GM18508 (cell line): ENCODE measurements at regions not wholly inside any gene's neighbourhood (a gene's known extent, or its start where the extent isn't known, plus 50 kb on each side); places are given as distances from the start of the nearest gene placed in this dataset.

ENCODE experiments used
- ATAC-seq: cut with Tn5 transposase; IDR thresholded peaks from one replicate; pipeline ENCODE4 v1.9.1; 2021; ENCODE audit warnings: moderate number of reproducible peaks; ENCODE audit not compliant: insufficient read depth, unreplicated experiment

DNA sequence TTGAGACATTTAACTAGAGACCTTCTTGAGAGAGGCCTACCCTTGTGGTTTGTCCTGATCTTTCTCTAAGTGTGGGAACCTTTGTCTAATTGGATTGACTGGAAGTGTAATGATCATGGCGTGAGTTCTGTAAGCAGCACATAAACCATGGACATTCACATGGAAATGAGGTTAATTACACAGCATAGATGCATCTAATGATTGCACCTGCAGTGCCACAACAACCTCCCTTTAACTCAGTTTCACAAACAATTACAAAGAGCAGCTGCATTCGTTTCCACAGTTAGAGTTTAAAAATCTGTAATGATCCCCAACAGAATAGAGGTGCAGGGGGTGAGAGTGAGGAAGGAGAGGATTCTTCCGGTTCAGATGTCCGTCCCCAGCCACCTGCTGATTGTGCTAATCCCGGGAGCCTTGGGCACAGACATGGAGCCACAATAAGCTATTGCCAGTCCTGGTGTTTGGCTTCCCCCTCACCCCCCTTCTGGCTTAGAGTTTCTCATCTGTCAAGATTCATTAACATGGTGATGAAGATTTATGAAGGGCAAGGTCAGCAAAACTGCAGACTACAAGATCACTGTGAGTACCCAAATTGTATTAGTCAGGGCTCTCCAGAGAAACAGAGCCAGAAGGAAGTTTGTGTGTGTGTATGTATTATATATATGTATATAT lies 659.2 kb upstream of the SOX9 start:
- no peak for ATAC-seq

DNA sequence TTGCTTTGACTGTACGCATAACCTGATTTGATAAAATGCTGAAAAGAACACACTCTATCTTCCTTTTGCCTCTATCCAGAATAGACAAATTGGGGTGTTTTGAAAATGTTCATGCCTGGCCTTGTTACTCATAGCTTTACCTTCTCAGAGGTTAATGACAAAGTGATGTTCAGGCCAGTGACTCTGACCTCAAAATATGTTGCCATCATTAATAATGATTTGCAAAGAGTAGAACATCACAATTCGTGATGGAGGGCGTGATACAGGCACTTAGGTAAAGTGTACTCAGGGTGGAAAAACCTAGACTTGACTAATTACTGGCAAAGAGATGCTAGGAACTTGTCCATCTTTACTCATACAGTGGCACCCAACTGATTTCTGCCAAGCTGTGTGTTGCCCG lies 656.6 kb upstream of the SOX9 start:
- ATAC-seq: no peak

DNA sequence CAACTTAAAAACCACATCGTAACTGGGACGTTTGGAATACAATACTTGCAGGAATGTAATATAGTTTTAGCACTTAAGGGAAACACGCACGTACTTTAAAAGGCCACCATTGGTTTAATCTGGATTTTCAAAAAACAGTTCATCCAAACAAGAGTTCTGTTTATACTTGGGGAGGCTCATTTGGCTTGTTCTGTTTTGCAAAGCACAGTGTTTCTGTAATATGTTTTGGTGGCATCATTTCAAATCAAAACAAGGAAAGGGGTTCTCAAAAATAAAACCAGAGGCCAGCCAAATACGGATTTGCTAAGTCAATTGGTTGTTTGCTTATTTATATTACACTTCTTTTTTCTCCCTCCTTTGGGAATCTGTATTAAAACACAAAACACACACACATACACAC lies 656.1 kb upstream of the SOX9 start:
- no peak for ATAC-seq

DNA sequence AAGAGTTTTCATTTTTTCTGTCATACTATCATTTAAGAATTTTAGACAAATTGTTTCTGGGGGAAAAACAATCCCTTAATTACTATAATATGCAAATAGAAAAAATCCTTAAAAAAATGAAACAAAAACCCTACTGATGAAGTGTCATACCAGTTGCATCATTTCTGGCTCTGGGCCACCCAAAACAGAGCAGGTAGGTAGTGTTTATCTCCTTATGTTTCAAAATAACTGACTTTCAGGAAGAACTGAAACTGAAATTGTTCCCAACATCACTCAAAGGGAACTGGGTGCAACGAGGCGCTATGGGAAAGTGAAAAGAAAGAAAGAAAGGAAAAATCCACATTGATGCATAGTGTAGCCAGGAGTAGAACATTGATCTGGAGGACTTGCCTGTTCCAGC lies 653.1 kb upstream of the SOX9 start:
- no peak for ATAC-seq

DNA sequence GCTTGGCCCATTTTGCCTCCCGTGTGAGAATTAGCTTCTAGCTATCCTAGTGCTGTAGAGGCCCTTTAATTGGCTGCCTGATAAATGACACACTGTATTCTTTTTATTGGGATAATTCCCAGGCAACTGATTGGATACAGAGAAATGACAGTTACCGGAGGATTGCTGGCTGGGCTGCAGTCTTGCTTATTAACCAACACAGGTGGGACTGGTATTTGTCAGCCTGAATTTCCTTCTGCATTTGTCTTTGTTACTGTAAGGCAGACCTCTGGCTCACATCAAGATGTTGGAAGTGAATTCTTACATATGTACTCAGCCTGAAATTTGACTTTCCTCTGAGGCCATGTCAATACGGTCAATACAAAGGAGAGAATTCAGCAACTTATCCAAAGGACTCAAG lies 650.8 kb upstream of the SOX9 start:
- ATAC-seq: no peak

DNA sequence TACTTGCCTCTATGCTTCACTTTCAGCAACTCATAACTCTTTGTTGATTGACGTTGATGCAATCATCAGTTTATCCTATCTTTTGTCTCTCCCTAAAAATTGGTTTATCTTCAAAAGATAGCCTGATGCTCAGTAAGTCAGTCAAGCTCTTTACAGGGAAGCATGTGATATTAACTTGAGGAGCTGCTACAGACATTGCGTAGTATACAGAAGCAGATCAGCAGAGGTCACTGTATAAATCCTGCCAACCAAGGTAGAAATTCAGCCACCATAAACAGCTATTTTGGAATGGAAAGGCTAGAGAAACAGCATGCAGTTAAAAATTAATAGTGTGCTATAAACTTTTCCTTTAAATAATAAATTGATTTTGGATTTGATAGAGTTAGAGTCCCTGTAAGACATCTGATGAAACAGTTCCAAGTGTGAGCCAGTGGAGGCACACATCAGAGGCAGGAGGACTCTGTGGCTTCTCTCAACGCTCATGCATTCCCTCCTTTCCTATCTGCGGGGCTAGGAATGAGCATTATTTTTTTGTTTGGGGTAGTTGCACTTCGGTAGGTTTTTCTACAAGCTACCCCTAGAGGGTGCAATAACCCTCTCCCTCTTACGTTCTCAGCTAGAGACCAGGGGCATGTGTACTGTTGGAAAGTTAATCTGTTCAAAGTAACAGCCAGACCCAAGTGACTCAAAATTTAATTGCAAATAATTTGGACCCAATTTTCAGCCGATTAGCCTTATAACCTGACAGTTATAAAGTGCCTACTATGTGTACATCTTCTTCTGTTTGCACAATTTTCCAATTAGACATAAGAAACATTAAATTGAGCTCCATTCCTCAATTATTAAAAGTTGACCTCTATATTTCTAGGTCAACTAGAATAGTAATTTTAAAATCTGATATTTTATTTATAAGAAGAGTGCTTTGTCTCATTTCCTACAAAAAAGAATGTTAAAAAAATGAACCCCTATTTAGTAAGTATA lies 647.7 kb upstream of the SOX9 start:
- no peak for ATAC-seq

DNA sequence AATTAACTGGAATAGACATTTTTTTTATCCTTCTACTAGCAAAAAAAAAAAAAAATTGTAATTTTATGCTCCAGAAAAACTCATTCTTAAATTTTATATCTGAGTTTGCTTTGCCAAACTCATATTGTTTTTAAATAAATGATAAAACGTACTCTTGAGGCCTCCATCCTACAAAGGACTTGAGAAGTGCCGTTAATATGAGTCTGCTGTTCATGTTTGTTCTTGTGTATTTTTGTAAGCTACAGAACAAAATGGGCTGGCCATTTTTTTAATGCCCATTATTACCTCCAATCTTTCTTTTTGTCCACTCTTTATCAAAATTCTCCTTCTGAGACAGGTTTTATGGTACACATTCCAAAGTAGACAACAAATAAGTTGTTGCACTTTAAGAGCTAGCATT lies 643.5 kb upstream of the SOX9 start:
- ATAC-seq: no peak

DNA sequence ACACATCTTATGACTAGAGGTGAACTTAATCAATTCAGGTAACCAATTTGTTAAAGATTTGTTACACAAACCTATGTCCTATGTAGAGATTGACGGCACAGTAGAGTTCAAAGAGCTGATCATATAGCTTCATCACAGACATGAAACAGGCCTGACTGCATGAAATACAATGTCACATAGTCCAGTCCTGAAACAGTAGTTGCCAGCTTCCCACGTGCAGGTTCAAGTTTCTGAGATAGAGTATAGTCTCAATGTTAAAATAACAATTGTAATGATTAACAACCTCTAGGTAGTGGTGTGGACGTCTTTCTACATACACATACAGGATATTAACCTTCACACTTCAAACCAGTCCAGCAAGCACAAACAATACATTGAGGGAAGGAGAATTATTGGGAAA lies 640.7 kb upstream of the SOX9 start:
- ATAC-seq: no peak

DNA sequence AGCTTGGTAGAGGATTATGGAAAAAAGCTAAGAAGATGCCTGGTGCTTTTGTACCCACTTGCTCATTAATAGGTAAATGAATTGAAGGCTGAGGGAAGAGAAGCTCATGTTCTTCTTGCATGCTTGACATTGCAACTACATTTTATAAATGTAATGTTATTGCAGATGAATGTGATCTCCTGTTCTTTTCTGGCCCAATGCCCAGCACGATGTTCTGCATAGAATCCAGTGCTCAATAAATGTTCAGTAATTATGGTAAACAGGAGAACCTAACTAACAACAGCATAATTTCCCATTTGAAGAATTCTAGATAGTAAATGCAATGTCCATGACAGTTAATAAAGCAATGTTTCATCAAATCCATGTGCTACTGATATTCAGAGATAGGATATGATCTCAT lies 638.2 kb upstream of the SOX9 start:
- ATAC-seq: no peak

DNA sequence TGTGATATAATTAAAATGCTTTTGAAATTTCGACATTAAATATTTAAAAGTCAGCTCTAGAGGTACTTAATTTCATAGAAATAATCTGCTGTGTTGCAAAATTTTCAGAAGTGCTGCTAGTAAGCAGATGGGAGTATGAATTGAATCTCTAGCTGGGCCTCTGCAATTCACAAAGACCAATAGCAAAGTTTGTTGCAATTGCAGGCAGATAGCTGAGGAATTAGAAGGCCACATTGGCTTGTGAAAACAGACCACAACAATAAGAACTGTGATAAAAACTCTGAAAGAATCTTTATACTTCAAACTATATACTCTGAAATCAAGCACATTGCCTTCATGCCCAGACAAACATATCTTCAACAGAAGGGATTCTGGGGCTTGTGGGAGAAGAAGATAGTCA lies 636.3 kb upstream of the SOX9 start:
- no peak for ATAC-seq

DNA sequence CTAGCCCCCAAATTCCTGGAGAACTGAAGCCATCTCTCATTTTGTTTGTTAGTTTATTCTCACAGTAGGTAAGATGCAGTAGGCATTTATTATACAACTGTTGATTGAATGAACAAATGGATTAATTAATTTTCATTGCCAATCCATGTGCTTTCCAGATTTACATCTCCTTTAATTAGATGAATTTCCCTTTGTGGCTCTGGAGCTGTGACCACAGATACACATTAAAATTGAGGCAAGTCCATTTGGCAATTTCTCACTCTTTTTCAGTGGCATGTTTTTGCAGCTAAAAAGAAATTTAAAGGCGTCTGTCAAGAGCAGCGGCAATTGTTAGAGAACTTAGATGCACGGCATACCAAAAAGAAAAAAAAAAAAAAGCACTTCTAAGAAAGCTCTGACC lies 635.4 kb upstream of the SOX9 start:
- ATAC-seq: no peak

DNA sequence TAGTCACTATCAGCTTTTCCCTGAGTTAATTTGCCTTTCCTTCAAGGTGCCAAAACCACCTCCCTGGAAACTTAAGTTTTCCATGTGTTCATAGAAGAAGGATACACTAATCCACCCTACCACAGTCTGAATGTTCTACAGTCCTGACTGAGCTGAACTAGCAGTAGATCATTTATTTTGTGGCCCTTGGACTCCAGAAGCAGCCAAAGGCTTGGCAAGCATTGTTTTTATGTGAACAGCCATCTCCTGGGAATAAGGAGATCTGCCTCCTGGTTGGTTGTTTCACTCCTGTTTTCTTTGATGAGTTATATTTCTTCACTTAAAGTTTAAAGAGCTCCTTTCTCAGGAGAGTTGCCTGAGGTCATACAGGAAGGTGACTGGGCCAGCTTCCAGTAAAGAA lies 634.6 kb upstream of the SOX9 start:
- ATAC-seq: no peak

DNA sequence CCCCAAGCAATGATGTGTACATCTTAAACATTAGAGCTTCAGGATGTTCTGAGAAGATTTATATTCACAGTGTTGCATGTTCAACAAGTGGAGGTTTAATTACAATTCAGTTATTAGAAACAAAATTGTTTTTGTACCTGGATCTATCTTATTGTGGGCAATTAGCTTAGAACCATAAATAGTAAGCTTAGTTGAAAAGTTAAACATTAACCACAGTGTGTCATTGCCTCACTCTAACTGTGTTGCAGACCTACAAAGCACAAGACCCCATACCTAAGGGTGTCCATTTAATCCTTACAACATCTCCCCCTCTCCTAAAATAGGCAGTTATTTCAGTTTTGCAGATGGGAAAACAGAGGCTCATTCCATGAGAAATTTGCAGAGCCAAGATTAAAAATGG lies 632.0 kb upstream of the SOX9 start:
- no peak for ATAC-seq

DNA sequence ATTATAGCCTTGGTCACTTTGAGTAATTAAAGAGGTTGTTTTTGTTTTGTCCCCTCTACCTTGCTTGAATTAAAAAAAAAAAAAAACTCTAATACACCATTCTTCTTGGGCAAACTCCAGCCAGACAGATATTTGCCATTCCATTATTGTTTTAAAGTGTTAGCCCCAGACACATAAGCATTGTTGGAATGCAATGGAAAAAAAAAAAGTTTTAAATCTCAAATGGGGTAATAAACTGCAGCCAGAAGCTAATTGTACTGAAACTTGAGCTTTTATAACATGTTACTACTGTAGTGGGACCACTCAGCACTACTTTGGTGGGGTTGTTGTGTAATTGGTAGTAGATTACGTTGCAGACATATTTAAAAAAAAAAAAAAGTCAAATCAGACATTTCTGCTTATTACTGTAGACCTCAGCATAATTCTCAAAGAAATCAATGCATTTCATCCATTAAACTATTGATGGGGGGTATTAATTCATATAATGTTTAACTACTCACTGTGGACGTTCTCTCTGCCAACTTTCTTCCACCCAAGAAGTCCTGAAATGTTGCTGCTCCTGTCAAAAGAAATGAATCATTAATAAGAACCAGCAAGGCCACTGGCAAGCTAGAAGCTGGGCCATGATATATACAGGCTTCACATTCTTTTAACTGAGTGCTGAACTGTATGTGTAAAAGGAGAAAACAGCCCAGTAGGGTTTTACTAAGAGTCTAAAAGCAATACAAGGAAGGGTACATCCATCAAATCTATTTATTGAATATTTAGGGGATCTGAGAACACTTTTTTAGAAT lies 626.6 kb upstream of the SOX9 start:
- no peak for ATAC-seq

DNA sequence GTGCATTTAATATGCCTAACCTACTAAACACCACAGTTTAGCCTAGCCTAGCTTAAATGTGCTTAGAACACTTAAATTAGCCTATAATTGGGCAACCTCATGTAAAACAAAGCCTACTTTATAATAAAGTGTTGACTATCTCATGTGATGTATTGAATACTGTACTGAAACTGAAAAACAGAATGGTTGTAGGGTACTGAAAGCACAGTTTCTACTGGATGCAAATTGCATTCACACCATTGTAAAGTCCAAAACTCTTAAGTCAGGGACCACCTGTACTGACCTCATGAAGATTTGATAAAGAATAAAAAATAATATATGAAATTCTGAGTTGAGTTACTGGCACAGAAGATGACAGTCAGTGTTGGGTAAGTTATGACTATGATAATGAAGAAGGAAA lies 625.4 kb upstream of the SOX9 start:
- no peak for ATAC-seq

DNA sequence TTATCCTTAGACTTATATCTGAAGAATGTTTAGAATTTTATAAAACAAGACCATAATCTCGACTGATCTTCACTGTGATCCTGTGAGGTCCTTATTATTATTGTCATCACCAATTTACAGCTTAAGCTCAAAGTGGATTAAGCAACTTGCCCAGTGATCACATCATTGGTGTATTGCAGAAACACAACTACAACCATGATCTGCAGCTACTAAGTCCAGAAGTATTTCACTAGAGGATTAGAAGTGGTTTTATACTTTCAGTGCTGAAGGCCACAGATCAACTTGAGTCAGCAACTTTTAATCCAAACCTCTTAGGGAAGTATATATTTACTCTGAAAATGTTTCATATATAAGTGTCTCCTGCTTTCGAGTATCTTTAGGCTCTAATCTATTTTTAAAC lies 624.3 kb upstream of the SOX9 start:
- ATAC-seq: no peak

DNA sequence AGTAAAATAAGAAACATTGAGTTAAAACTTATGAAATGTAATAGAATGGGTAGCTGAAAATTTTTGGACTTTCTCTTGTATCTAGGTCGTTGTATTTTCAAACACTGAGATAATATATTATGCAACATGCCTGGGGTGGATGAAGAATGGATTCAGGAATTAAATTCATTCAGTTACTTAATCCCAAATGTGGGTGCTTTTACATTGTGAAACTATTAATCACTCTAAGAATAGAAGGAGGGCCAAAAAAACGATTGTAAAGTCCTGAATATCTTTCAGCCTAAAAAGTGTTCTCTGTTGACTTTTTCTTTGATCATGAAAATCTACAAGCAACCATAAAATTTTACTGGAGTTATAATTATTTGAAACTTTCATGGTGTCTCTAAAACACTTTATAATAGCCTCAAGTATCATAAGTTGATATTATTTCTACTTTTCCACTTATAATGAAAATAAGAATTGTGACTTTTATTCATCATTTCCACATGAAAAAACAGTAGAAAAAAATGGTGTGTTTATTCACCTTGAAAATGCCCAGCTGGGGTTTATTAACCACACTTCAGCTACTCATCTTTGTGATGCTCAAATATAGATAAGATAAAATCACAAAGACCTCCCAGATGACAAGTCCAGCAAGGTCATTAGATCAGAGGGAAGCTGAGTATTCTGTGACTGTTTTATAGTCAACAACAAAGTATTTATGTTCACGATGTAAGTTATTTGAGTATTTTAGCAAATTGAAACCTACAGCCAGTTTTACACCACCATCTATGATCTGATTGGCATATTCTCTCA lies 619.9 kb upstream of the SOX9 start:
- no peak for ATAC-seq

DNA sequence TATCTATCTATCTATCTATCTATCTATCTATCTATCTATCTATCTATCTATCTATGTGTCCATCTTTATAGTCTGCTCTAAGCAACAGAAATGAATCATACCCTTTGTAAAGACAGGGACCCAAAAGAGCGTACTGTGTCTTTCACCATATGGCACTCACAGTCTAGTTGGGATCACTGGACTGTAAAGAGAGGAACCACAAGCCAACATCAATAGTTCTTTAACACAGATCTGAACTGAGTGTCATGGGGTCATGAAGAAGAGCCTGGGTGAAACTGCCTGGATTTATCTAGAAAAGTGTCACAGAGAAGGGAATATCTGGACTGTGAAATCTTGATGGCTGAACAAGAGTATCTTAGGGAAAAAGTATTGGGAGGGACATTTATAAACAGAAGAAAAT lies 619.1 kb upstream of the SOX9 start:
- no peak for ATAC-seq

DNA sequence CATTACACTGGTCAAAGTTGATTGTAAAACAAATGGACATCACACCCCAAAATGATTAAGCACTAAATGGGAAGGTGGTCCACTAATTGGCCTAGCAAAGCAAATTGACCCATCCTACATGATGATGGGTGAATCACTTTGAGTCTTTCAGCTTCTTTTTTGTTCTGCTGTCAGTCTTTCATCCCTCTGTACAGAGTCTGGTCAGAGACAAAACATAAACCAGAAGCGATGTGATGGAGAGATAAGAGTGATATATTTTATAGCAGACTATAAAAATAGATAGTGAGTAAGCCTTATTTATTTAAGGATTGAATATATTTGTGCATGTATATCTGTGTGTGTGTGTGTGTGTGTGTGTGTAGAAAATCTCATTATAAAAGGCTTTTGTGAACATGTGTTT lies 618.4 kb upstream of the SOX9 start:
- ATAC-seq: no peak

DNA sequence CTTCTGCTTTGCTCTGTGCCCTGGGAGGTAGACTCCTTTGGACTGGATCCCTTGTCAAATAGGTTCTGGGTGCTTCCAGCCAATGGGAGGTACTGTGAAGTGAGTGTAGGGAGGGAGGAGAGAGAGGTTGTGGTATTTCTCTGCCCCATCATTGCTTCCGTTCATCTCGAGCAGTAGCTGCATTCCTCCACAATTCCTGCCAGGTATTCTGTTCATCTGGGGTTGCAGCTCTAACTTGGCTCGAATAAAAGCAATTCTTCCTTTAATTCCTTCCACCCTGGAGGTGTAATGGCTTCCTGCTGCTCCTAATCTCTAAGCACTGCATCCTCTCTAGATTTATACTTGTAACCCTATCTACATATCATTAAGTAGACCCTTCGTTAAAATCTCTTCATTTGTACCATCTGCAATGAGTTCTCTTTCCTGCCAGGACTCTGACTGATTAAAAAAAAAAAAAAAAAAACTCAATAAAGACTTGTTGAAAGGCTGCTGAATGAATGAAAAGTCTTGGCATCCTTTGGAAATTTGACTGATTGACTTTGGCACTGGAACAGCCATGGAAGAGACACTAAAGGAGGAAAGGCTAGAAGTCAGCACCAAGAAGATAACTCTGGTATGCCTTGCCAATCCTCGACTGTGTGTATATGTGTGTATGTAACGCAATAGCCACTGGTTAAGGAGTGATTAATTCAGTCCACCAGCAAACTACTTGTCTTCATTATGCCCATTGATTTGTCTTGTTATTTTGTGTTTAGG lies 616.9 kb upstream of the SOX9 start:
- ATAC-seq: no peak
